AG10803 (cell line): ENCODE measurements at regions not wholly inside any gene's neighbourhood (a gene's known extent, or its start where the extent isn't known, plus 50 kb on each side); places are given as distances from the start of the nearest gene placed in this dataset.

Experiments
- DNase-seq: peaks from one replicate; pipeline ENCODE4 v3.0.0; 2010; ENCODE audit warnings: low read depth
- H3K4me3 ChIP-seq: 2 replicates; pipeline ENCODE4 v1.5.1; 2011; ENCODE audit warnings: mild to moderate bottlenecking, low read length, control low read depth
- TF ChIP-seq, protein P1 (sequence below): conservative IDR thresholded peaks from 2 replicates; pipeline ENCODE4 v1.5.1; 2011; ENCODE audit warnings: mild to moderate bottlenecking, low read length, control low read depth, inconsistent platforms

DNA sequence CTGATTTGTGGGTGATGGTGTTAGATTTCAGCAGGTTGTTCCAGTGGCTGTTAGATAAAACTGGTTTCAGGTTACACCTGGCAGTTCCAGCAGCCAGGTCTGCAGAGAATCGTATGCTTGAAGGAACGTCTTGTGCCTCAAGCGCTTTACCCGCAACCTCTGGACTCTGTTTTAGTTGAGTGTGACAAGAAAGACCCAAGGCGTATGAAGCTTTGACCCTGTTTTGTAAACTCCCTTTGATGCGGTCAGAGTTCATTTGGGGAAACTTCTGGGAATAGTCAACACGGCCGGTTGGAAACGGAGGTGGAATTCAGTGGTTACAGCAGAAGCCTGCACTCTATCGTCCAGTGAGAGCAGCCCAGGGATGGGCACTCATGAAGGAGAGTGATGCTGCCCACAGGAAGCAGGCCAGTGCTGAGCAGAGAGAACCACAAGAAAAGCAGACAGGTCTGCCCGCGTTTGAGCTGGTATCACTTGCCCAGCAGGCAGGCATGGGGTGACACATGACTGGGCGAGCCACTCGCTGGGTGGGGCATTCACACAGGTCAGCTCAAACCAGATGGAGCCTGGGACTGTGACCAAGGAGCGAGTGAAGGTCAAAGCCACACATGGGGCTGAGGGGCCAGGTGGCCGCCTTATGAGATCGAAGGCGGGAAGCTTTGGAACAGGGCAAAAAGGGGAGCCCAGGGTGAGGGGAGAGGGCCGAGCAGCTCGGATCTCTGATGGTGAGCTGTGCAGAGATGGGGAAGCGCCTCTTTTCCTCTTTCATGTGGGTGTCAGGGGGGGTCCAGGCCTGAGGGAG, 99.6 kb upstream of the MBOAT2 start:
- TF ChIP-seq, protein P1, sequence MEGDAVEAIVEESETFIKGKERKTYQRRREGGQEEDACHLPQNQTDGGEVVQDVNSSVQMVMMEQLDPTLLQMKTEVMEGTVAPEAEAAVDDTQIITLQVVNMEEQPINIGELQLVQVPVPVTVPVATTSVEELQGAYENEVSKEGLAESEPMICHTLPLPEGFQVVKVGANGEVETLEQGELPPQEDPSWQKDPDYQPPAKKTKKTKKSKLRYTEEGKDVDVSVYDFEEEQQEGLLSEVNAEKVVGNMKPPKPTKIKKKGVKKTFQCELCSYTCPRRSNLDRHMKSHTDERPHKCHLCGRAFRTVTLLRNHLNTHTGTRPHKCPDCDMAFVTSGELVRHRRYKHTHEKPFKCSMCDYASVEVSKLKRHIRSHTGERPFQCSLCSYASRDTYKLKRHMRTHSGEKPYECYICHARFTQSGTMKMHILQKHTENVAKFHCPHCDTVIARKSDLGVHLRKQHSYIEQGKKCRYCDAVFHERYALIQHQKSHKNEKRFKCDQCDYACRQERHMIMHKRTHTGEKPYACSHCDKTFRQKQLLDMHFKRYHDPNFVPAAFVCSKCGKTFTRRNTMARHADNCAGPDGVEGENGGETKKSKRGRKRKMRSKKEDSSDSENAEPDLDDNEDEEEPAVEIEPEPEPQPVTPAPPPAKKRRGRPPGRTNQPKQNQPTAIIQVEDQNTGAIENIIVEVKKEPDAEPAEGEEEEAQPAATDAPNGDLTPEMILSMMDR = no peak
- DNase-seq = no peak
- no peak overlapping the region for H3K4me3 ChIP-seq

DNA sequence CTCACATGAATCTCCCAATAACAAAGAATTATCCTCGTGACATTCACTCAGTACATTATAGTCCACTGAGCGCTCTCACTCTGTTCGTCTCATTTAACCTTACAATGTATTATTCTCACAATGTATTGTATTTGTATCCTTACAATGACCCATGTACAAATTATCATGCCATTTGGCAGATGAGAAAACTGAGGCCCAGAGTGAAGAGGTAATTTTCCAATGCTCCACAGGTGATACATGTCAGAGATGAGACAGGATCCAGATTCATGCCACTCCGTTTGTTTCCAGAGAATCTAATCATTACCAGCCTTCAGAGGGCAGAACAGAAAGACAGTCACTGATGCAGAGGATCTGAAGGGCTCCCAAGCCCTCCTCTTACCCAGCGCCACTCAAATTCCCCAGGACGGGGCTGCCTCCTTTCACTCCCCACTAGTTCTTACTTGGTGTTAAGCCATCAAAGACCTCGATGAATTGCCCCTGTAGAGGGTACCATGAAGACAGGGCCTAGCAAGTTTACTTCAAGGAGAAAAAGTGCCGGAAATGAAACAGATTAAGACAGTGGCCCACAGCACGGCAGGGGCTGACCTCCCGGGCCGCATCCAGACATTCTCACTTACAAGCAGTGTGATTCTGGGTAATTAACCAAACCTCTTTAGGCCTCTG, 98.4 kb upstream of the MBOAT2 start:
- DNase-seq = no peak
- H3K4me3 ChIP-seq = no peak overlapping the region

DNA sequence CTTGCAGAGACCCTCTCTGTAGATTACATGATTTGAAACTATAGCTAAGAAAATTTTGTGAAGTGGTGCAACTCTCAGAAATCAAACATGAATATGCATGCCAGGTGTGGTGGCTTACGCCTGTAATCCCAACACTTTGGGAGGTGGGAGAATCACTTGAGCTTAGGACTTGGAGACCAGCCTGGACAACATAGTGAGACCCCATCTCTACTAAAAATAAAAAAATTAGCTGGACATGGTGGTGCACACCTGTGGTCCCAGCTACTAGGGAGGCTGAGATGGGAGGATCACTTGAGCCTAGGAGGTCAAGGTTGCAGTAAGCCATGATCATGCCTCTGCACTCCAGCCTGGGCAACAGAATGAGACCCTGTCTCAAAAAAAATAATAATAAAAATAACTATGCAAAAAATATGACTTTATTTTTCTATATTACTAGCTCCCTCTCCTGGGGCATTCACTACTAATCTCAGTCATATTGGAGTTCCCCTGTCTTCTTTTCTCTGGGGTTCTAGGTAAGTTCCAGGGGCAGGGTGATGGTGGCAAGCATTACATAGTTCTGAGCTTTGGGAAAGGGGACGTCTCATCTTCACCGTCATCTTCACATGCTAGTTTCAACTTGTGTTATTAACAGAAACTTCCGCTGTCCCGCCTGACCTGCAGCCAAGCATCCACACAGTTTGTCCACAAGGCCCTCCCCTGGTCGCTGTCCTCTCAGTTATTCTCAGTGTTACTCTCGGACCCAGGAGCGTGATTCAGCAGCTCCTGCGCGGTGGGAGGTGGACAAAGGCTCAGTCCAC, 96.8 kb upstream of the MBOAT2 start:
- TF ChIP-seq, protein P1 = no peak
- DNase-seq = no peak
- H3K4me3 ChIP-seq = no peak overlapping the region

More for the DNA sequence above, 98.4 kb upstream of the MBOAT2 start:
- TF ChIP-seq, protein P1 = no peak

DNA sequence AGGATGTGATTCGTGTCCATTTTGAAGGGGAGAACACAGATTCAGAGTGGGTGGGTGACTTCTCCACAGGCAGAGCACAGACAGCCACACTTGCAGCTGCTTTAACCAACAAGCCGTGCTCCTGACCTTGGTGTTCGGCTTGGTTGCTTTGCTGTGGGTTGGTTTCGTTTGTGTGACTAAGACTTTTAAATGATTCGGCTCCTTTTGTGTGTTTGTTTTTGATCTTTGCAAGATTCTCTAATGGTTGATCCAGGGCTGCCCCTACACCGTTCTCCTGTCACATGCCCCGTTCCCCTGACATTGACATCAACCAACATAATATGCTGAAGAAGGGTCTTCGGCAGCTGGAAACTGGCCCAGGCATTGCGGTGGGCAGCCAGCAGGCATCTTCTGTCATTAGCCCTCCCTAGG, 95.9 kb upstream of the MBOAT2 start:
- no peak overlapping the region for H3K4me3 ChIP-seq
- TF ChIP-seq, protein P1 = no peak
- DNase-seq = no peak

DNA sequence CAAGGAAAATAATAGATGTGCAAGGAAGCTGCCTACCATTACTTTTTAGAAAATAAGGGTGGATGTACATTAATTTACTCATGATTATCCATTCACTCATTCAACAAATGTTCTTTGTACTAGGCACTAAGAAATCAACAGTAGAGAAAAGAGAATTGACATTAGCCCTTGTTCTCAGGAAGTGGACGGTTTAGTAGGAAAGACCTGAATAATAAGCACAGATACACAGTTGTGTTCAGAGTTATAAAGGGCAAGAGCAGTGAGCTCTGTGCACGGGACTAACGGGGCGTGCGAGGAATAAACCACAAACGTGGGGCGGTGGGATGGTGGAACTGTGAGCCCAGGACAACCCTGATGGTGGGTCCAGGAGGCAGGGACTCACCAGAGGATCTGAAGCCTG, 94.4 kb upstream of the MBOAT2 start:
- TF ChIP-seq, protein P1 = no peak
- H3K4me3 ChIP-seq = no peak overlapping the region
- no peak for DNase-seq

DNA sequence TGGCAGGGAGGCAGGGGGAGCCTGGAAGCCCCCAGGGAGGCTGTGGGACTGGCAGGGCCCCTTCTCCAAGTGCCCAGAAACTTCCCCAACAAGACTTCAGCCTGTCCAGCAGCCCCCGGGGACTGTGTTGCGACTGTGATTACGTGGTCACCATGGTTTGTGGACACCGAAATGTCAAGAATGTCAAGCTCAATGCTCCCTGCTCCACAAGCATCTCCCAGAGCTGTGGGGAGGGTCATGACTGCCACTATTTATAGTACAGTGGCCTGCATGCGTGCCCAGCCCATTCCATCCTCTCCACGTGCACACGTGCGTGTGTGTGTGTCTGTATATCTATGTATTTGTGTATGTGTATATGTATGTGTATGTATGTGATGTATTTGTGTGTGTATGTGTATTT, 93.8 kb upstream of the MBOAT2 start:
- no peak for DNase-seq
- TF ChIP-seq, protein P1 = no peak
- H3K4me3 ChIP-seq = no peak overlapping the region
